ENCODE measurements at regions not wholly inside any gene's neighbourhood (a gene's known extent, or its start where the extent isn't known, plus 50 kb on each side); places are given as distances from the start of the nearest gene placed in this dataset.

DNA sequence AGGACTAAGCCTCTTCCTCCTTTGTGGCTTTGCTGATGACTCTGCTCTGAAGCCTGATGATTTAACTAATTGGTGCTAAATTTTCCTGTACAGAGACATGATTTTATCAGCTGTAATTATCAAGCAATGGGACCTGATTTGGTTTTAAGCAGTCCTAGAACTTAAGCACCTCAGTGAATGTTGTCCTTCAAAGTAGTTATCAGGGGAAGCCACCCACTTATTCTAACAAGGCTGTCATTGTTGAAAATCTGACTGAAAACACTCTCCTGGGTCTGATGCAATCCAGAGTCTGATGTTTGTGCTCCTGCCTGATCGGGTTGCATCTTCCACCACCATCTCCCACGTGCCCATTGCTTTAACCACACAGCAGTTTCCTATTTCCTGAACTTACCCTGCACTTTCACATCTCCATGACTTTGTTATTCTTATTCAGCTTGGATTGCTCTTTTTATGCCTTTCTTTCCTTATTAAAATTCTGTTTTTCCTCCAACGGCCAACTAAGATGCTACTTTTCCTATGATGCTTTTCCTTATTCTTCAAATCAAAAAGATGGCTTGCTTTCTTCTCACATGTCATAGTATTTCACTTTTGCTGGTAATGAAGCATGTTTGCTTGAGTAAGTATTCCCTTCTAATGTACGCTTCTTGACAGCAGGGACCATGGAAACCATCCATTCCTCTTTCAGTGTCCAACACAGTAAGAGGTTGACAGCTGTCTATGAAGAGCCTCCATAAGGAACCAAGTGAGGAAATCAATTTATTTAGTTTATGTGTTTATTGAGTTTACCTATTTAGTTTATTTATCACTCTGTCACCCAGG lies 55.0 kb downstream of the S1PR1 start:
- TF ChIP-seq, protein P1, sequence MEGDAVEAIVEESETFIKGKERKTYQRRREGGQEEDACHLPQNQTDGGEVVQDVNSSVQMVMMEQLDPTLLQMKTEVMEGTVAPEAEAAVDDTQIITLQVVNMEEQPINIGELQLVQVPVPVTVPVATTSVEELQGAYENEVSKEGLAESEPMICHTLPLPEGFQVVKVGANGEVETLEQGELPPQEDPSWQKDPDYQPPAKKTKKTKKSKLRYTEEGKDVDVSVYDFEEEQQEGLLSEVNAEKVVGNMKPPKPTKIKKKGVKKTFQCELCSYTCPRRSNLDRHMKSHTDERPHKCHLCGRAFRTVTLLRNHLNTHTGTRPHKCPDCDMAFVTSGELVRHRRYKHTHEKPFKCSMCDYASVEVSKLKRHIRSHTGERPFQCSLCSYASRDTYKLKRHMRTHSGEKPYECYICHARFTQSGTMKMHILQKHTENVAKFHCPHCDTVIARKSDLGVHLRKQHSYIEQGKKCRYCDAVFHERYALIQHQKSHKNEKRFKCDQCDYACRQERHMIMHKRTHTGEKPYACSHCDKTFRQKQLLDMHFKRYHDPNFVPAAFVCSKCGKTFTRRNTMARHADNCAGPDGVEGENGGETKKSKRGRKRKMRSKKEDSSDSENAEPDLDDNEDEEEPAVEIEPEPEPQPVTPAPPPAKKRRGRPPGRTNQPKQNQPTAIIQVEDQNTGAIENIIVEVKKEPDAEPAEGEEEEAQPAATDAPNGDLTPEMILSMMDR (IDR thresholded peaks at IDR 0.05) = no peak
- TF ChIP-seq, protein P2, sequence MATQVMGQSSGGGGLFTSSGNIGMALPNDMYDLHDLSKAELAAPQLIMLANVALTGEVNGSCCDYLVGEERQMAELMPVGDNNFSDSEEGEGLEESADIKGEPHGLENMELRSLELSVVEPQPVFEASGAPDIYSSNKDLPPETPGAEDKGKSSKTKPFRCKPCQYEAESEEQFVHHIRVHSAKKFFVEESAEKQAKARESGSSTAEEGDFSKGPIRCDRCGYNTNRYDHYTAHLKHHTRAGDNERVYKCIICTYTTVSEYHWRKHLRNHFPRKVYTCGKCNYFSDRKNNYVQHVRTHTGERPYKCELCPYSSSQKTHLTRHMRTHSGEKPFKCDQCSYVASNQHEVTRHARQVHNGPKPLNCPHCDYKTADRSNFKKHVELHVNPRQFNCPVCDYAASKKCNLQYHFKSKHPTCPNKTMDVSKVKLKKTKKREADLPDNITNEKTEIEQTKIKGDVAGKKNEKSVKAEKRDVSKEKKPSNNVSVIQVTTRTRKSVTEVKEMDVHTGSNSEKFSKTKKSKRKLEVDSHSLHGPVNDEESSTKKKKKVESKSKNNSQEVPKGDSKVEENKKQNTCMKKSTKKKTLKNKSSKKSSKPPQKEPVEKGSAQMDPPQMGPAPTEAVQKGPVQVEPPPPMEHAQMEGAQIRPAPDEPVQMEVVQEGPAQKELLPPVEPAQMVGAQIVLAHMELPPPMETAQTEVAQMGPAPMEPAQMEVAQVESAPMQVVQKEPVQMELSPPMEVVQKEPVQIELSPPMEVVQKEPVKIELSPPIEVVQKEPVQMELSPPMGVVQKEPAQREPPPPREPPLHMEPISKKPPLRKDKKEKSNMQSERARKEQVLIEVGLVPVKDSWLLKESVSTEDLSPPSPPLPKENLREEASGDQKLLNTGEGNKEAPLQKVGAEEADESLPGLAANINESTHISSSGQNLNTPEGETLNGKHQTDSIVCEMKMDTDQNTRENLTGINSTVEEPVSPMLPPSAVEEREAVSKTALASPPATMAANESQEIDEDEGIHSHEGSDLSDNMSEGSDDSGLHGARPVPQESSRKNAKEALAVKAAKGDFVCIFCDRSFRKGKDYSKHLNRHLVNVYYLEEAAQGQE (IDR thresholded peaks at IDR 0.05; ENCODE audit: insufficient read depth in 1 of 2, low read depth in 2 of 2, low read length in 1 of 2) = no peak
- TF ChIP-seq POLR2AphosphoS5 (IDR thresholded peaks at IDR 0.05; ENCODE audit: low read depth, low read length) = no peak
- TF ChIP-seq SIN3A (IDR thresholded peaks at IDR 0.05; ENCODE audit: borderline replicate concordance, insufficient read depth, low read depth, low read length) = no peak

Data from Panc1 (cell line).